GM23248 (cell line): ENCODE measurements at regions not wholly inside any gene's neighbourhood (a gene's known extent, or its start where the extent isn't known, plus 50 kb on each side); places are given as distances from the start of the nearest gene placed in this dataset.

ENCODE experiments used
- DNase-seq: peaks from one replicate; pipeline ENCODE4 v3.0.0-alpha.2; 2015
- H2AFZ ChIP-seq: fragments of 200-600 bp; sonication (generic); 2 replicates; pipeline ENCODE4 v1.6.1; 2016; ENCODE audit warnings: antibody characterized with exemption
- H3F3A ChIP-seq: fragments of 200-600 bp; sonication (generic); 2 replicates; pipeline ENCODE4 v1.6.1; 2016; ENCODE audit warnings: mild to moderate bottlenecking, antibody characterized with exemption, mixed run types; ENCODE audit not compliant: insufficient read depth
- H3K27ac ChIP-seq: fragments of 200-600 bp; sonication (generic); 2 replicates; pipeline ENCODE4 v1.5.1; 2016; ENCODE audit warnings: mild to moderate bottlenecking
- H3K27me3 ChIP-seq: fragments of 200-600 bp; sonication (generic); replicated peaks from 2 replicates; pipeline ENCODE4 v1.6.1; 2016; ENCODE audit warnings: mild to moderate bottlenecking; ENCODE audit not compliant: insufficient read depth
- H3K36me3 ChIP-seq: fragments of 200-600 bp; sonication (generic); 2 replicates; pipeline ENCODE4 v1.6.1; 2016; ENCODE audit warnings: low read depth, mild to moderate bottlenecking
- H3K4me1 ChIP-seq: fragments of 200-600 bp; sonication (generic); 2 replicates; pipeline ENCODE4 v1.6.1; 2016; ENCODE audit warnings: mild to moderate bottlenecking; ENCODE audit not compliant: insufficient read depth
- H3K4me2 ChIP-seq: fragments of 200-600 bp; sonication (generic); one replicate; pipeline ENCODE4 v1.6.1; 2016; ENCODE audit warnings: mild to moderate bottlenecking; ENCODE audit not compliant: unreplicated experiment
- H3K4me3 ChIP-seq: fragments of 200-600 bp; sonication (generic); 2 replicates; pipeline ENCODE4 v1.5.1; 2016; ENCODE audit warnings: mild to moderate bottlenecking
- H3K79me2 ChIP-seq: fragments of 200-600 bp; sonication (generic); 2 replicates; pipeline ENCODE4 v1.6.1; 2016; ENCODE audit warnings: mild to moderate bottlenecking; ENCODE audit not compliant: insufficient read depth
- H3K9ac ChIP-seq: fragments of 200-600 bp; sonication (generic); 2 replicates; pipeline ENCODE4 v1.6.1; 2016; ENCODE audit warnings: mild to moderate bottlenecking
- H3K9me2 ChIP-seq: fragments of 200-600 bp; sonication (generic); 2 replicates; pipeline ENCODE4 v1.6.1; 2016; ENCODE audit warnings: mixed run types, mild to moderate bottlenecking, moderate library complexity; ENCODE audit not compliant: insufficient read depth
- H3K9me3 ChIP-seq: fragments of 200-600 bp; sonication (generic); one replicate; pipeline ENCODE4 v1.6.1; 2017; ENCODE audit warnings: low read depth
- H4K20me1 ChIP-seq: fragments of 200-600 bp; sonication (generic); 2 replicates; pipeline ENCODE4 v1.6.0; 2016; ENCODE audit not compliant: insufficient read depth
- EZH2 ChIP-seq: fragments of 200-600 bp; sonication (generic); IDR thresholded peaks from 2 replicates; pipeline ENCODE4 v1.6.1; 2018; ENCODE audit warnings: antibody characterized with exemption, mild to moderate bottlenecking; ENCODE audit not compliant: insufficient read depth, poor library complexity, severe bottlenecking
- EZH2phosphoT487 ChIP-seq: fragments of 200-600 bp; sonication (generic); IDR thresholded peaks from 2 replicates; pipeline ENCODE4 v1.6.1; 2018; ENCODE audit warnings: antibody characterized with exemption, moderate library complexity, mild to moderate bottlenecking, low read depth; ENCODE audit not compliant: insufficient read depth
- WGBS, 2 experiments: methylation state at CpG; one replicate each; pipeline ENCODE4 v1.1.6; 2015 to 2017; ENCODE audit warnings: low lambda C conversion rate in 2 of 2, low coverage in 1 of 2; ENCODE audit errors: missing lambda C conversion rate in 2 of 2; 5-methylcytosine and 5-hydroxymethylcytosine counted together
- in situ Hi-C: fragments of 300-500 bp; cut with MboI; formaldehyde crosslinking; loops from 2 replicates; pipeline ENCODE4 v1.15.0; 2020

- no peaks in the 10 kb centered on the region for H4K20me1 ChIP-seq
- H3K4me3 ChIP-seq, result no peak overlapping the region
- in situ Hi-C loops, result no loop called here
- H3K4me1 ChIP-seq, result no peaks in the 10 kb centered on the region
- H3K4me2 ChIP-seq, result no peak overlapping the region
- H3F3A ChIP-seq, result no peaks in the 10 kb centered on the region
- no peak overlapping the region for H3K27ac ChIP-seq
- peaks cover 4% of the 10 kb centered on the region; the same call in 1 of the 2 replicates for H3K27me3 ChIP-seq
- H3K79me2 ChIP-seq, result no peaks in the 10 kb centered on the region
- WGBS, 2 experiments, result 79 to 82% methylated on average over 3 of the region's 3 CpGs
- no peaks in the 10 kb centered on the region for H3K9me3 ChIP-seq
- no peaks in the 10 kb centered on the region for H3K9me2 ChIP-seq
- H3K36me3 ChIP-seq, result no peaks in the 10 kb centered on the region
- H2AFZ ChIP-seq, result no peak overlapping the region
- DNase-seq, result no peak
- H3K9ac ChIP-seq, result no peak overlapping the region
- no peak for TF ChIP-seq EZH2
Observed at GRCh38 chr17:55624772-55625433, 97.8 kb downstream of the TMEM100 start.

GRCh38 chr17:55622547-55622946 lies 100.1 kb downstream of the TMEM100 start:
- Histone ChIP-seq H4K20me1 (no peaks in the 10 kb centered on the region), H3F3A (no peaks in the 10 kb centered on the region), H3K9me2 (no peaks in the 10 kb centered on the region), H3K27ac (no peak overlapping the region), H2AFZ (no peak overlapping the region), H3K4me1 (no peaks in the 10 kb centered on the region), H3K4me3 (no peak overlapping the region), H3K4me2 (no peak overlapping the region), H3K27me3 (no peaks in the 10 kb centered on the region), H3K9me3 (no peaks in the 10 kb centered on the region), H3K9ac (no peak overlapping the region), H3K79me2 (no peaks in the 10 kb centered on the region), H3K36me3 (no peaks in the 10 kb centered on the region)
- DNase-seq, result no peak
- in situ Hi-C loops, result no loop called here
- TF ChIP-seq EZH2 (no peak), EZH2phosphoT487 (no peak)
- WGBS, 2 experiments, result 66 to 76% methylated on average over 3 of the region's 3 CpGs

GRCh38 chr17:55620945-55621344 lies 101.7 kb downstream of the TMEM100 start:
- Histone ChIP-seq H3K4me2 (no peak overlapping the region), H3K4me1 (no peaks in the 10 kb centered on the region), H3K4me3 (no peak overlapping the region), H4K20me1 (no peaks in the 10 kb centered on the region), H3K9me2 (no peaks in the 10 kb centered on the region), H3K27ac (no peak overlapping the region), H3F3A (no peaks in the 10 kb centered on the region), H3K9ac (no peak overlapping the region), H3K27me3 (no peaks in the 10 kb centered on the region), H2AFZ (no peak overlapping the region), H3K79me2 (no peaks in the 10 kb centered on the region), H3K36me3 (no peaks in the 10 kb centered on the region), H3K9me3 (no peaks in the 10 kb centered on the region)
- no peak for DNase-seq
- in situ Hi-C loops, result no loop called here
- TF ChIP-seq EZH2phosphoT487, result no peak
- TF ChIP-seq EZH2, result no peak
- 61 to 67% methylated on average over 4 of the region's 4 CpGs for WGBS, 2 experiments

GRCh38 chr17:55620023-55620422 lies 102.6 kb downstream of the TMEM100 start:
- H2AFZ ChIP-seq, result no peak overlapping the region

More at GRCh38 chr17:55620023-55620422, 102.6 kb downstream of the TMEM100 start:
- no peak overlapping the region for H3K4me2 ChIP-seq
- no peaks in the 10 kb centered on the region for H3K79me2 ChIP-seq
- no peak for TF ChIP-seq EZH2
- TF ChIP-seq EZH2phosphoT487, result no peak
- H3K36me3 ChIP-seq, result no peaks in the 10 kb centered on the region
- no peaks in the 10 kb centered on the region for H3K9me2 ChIP-seq
- no peak overlapping the region for H3K9ac ChIP-seq
- no peak for DNase-seq
- H3F3A ChIP-seq, result no peaks in the 10 kb centered on the region
- H3K4me3 ChIP-seq, result no peak overlapping the region
- no peaks in the 10 kb centered on the region for H3K4me1 ChIP-seq
- in situ Hi-C loops, result no loop called here
- 78 to 79% methylated on average over 3 of the region's 3 CpGs for WGBS, 2 experiments
- H3K27ac ChIP-seq, result no peak overlapping the region
- H4K20me1 ChIP-seq, result no peaks in the 10 kb centered on the region
- no peaks in the 10 kb centered on the region for H3K9me3 ChIP-seq
- H3K27me3 ChIP-seq, result no peaks in the 10 kb centered on the region
